ENCODE measurements at regions not wholly inside any gene's neighbourhood (a gene's known extent, or its start where the extent isn't known, plus 50 kb on each side); places are given as distances from the start of the nearest gene placed in this dataset.

GRCh38 chr18:61612517-61612916, 279.3 kb downstream of the CDH20 start:
- Histone ChIP-seq H3K4me2 (ENCODE audit: low read length) (no peak overlapping the region), H2AFZ (ENCODE audit: low read depth, low read length) (no peak overlapping the region), H3K36me3 (ENCODE audit: insufficient read depth, low read length) (no peaks in the 10 kb centered on the region), H3K27me3 (ENCODE audit: insufficient read depth, low read length) (no peaks in the 10 kb centered on the region), H3K4me1 (ENCODE audit: insufficient read depth, low read length) (peaks cover 4% of the 10 kb centered on the region), H3K4me3 (ENCODE audit: insufficient read depth, low read depth, low read length) (no peak overlapping the region), H3K9me3 (ENCODE audit: insufficient read depth, low read depth, low read length) (no peaks in the 10 kb centered on the region), H3K27ac (ENCODE audit: low read depth, low read length) (no peak overlapping the region), H3K79me2 (ENCODE audit: insufficient read depth, low read length) (no peaks in the 10 kb centered on the region), H4K20me1 (ENCODE audit: insufficient read depth, low read length) (no peaks in the 10 kb centered on the region), H3K9ac (ENCODE audit: low read length) (no peak overlapping the region)
- H3K9me3 Mint-ChIP-seq (ENCODE audit: unreplicated experiment): peaks cover 8% of the 10 kb centered on the region
- no peak overlapping the region for H3K4me3 Mint-ChIP-seq (ENCODE audit: unreplicated experiment)
- TF ChIP-seq EZH2 (IDR thresholded peaks at IDR 0.05; ENCODE audit: insufficient read depth, low read length) (no peak), CTCF (IDR thresholded peaks at IDR 0.05; ENCODE audit: insufficient read depth, low read depth, low read length) (peak; percentile 20)
- H3K36me3 Mint-ChIP-seq (ENCODE audit: low read depth, unreplicated experiment): no peaks in the 10 kb centered on the region
- DNase-seq (ENCODE audit: low read depth) (no peak), FAIRE-seq (peak; percentile 80)
- no peak overlapping the region for H3K27ac Mint-ChIP-seq (ENCODE audit: unreplicated experiment)
- H3K27me3 Mint-ChIP-seq (ENCODE audit: low read depth, unreplicated experiment): no peaks in the 10 kb centered on the region
- peaks cover 17% of the 10 kb centered on the region for H3K4me1 Mint-ChIP-seq (ENCODE audit: low read depth, unreplicated experiment)

DNA sequence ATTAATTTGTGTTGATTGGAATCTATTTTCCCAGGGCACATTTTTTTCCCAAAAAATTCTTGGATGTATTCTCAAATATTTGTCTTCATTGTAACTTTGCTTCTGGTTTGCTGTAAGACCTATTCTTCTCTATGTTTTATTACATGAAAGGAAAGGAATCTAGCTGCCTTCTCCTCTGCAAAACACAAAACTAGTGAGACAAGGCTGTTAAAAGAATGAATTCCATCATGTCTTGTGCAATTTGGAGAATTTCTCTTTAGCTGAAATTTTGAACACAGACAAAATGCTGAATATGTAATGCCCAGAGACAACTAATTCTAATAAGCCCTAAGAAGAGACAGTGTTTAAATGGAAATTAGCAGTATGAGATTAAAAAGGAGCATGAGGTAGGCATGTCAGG, 275.9 kb downstream of the CDH20 start:
- Histone ChIP-seq H2AFZ (ENCODE audit: low read depth, low read length) (no peak overlapping the region), H3K36me3 (ENCODE audit: insufficient read depth, low read length) (no peaks in the 10 kb centered on the region), H4K20me1 (ENCODE audit: insufficient read depth, low read length) (no peaks in the 10 kb centered on the region), H3K9me3 (ENCODE audit: insufficient read depth, low read depth, low read length) (no peaks in the 10 kb centered on the region), H3K4me3 (ENCODE audit: insufficient read depth, low read depth, low read length) (no peak overlapping the region), H3K27me3 (ENCODE audit: insufficient read depth, low read length) (no peaks in the 10 kb centered on the region), H3K4me1 (ENCODE audit: insufficient read depth, low read length) (peaks cover 30% of the 10 kb centered on the region), H3K79me2 (ENCODE audit: insufficient read depth, low read length) (peaks cover 3% of the 10 kb centered on the region), H3K27ac (ENCODE audit: low read depth, low read length) (no peak overlapping the region), H3K9ac (ENCODE audit: low read length) (no peak overlapping the region), H3K4me2 (ENCODE audit: low read length) (no peak overlapping the region)
- Mint-ChIP-seq H3K27ac (ENCODE audit: unreplicated experiment) (peak overlapping the region; percentile 1), H3K36me3 (ENCODE audit: low read depth, unreplicated experiment) (no peaks in the 10 kb centered on the region), H3K4me1 (ENCODE audit: low read depth, unreplicated experiment) (peaks cover 46% of the 10 kb centered on the region), H3K4me3 (ENCODE audit: unreplicated experiment) (no peak overlapping the region), H3K9me3 (ENCODE audit: unreplicated experiment) (peaks cover 8% of the 10 kb centered on the region), H3K27me3 (ENCODE audit: low read depth, unreplicated experiment) (no peaks in the 10 kb centered on the region)
- DNase-seq (ENCODE audit: low read depth) (no peak), FAIRE-seq (no peak)
- TF ChIP-seq CTCF (IDR thresholded peaks at IDR 0.05; ENCODE audit: insufficient read depth, low read depth, low read length): no peak
- TF ChIP-seq EZH2 (IDR thresholded peaks at IDR 0.05; ENCODE audit: insufficient read depth, low read length): no peak

DNA sequence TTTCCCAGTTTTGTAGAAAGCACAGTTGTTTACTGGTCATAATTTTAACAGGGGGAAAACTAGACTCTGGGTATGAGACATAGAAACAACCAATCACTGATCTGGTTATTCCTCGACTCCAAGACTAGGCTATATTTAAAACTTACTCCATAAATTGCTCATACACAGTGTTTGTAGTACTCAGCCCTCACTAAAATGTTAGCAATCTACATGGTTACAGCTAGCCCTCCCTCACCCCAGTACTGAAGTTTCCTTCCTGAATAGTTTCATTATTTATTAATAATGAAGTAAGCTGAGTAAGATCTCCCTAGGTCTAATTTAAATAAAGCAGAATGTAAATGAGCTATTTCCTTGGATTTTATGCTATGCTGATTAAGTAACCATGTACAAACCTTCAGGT, 275.1 kb downstream of the CDH20 start:
- DNase-seq (ENCODE audit: low read depth) (no peak), FAIRE-seq (no peak)
- Histone ChIP-seq H3K79me2 (ENCODE audit: insufficient read depth, low read length) (peaks cover 3% of the 10 kb centered on the region), H3K9me3 (ENCODE audit: insufficient read depth, low read depth, low read length) (no peaks in the 10 kb centered on the region), H3K4me3 (ENCODE audit: insufficient read depth, low read depth, low read length) (no peak overlapping the region), H3K27ac (ENCODE audit: low read depth, low read length) (no peak overlapping the region), H3K36me3 (ENCODE audit: insufficient read depth, low read length) (no peaks in the 10 kb centered on the region), H3K4me1 (ENCODE audit: insufficient read depth, low read length) (peaks cover 30% of the 10 kb centered on the region), H3K27me3 (ENCODE audit: insufficient read depth, low read length) (no peaks in the 10 kb centered on the region), H3K4me2 (ENCODE audit: low read length) (no peak overlapping the region), H2AFZ (ENCODE audit: low read depth, low read length) (no peak overlapping the region), H4K20me1 (ENCODE audit: insufficient read depth, low read length) (no peaks in the 10 kb centered on the region), H3K9ac (ENCODE audit: low read length) (no peak overlapping the region)
- H3K27me3 Mint-ChIP-seq (ENCODE audit: low read depth, unreplicated experiment): no peaks in the 10 kb centered on the region
- H3K27ac Mint-ChIP-seq (ENCODE audit: unreplicated experiment): no peak overlapping the region
- peaks cover 51% of the 10 kb centered on the region for H3K4me1 Mint-ChIP-seq (ENCODE audit: low read depth, unreplicated experiment)
- no peaks in the 10 kb centered on the region for H3K36me3 Mint-ChIP-seq (ENCODE audit: low read depth, unreplicated experiment)
- peaks cover 7% of the 10 kb centered on the region for H3K9me3 Mint-ChIP-seq (ENCODE audit: unreplicated experiment)
- no peak overlapping the region for H3K4me3 Mint-ChIP-seq (ENCODE audit: unreplicated experiment)
- TF ChIP-seq EZH2 (IDR thresholded peaks at IDR 0.05; ENCODE audit: insufficient read depth, low read length): no peak
- TF ChIP-seq CTCF (IDR thresholded peaks at IDR 0.05; ENCODE audit: insufficient read depth, low read depth, low read length): no peak
